Esophagus muscularis mucosa (tissue), 3 donors: ENCODE measurements at regions not wholly inside any gene's neighbourhood (a gene's known extent, or its start where the extent isn't known, plus 50 kb on each side); places are given as distances from the start of the nearest gene placed in this dataset.

Source experiments
- CTCF ChIP-seq, 3 experiments: fragments of 200-600 bp in 2 of 3; fragments of 450-650 bp in 1 of 3; sonication (generic) in 2 of 3; IDR thresholded peaks; one replicate each; pipeline ENCODE4 v1.5.1; 2017 to 2019; ENCODE audit warnings: antibody characterized with exemption in 3 of 3, mild to moderate bottlenecking in 2 of 3, moderate library complexity in 1 of 3
- POLR2A ChIP-seq: fragments of 450-650 bp; IDR thresholded peaks from one replicate; pipeline ENCODE4 v1.6.1; 2017; ENCODE audit warnings: antibody characterized with exemption, moderate library complexity, mild to moderate bottlenecking, low read depth
- POLR2AphosphoS5 ChIP-seq, 2 donors: sonication (generic); formaldehyde crosslinking; IDR thresholded peaks; one replicate each; pipeline ENCODE4 v1.6.1; 2017; ENCODE audit warnings: antibody characterized with exemption in 2 of 2

GRCh38 chr20:52037370-52037769 lies 154.2 kb downstream of the ZFP64 start:
- TF ChIP-seq CTCF (IDR thresholded peaks at IDR 0.05) (no peak), POLR2AphosphoS5 (IDR thresholded peaks at IDR 0.05) (no peak), POLR2A (no peak)
